ENCODE measurements at regions not wholly inside any gene's neighbourhood (a gene's known extent, or its start where the extent isn't known, plus 50 kb on each side); places are given as distances from the start of the nearest gene placed in this dataset.

DNA sequence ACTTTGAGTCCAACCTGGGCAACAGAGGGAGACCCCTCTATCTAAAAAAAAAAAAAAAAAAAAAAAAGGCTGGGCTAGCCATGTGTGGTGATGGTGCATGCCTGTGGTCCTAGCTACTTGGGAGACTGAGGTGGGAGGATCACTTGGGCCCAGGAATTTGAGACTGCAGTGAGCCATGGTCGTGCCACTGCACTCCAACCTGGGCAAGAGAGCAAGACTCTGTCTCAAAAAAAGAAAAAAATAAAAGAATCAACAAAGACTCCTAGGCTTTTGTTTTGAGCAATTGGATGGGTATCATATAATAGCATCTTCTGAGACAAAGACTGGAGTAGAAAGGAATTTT is 481.7 kb upstream of the PAPPA start:
- no peak overlapping the region for H3K9ac ChIP-seq (ENCODE audit: low read depth, low read length, poor library complexity, severe bottlenecking)
- no peaks in the 10 kb centered on the region for H3F3A ChIP-seq (ENCODE audit: low read depth)
- H3K4me1 ChIP-seq (ENCODE audit: insufficient read depth, low read length, poor library complexity, severe bottlenecking) = no peaks in the 10 kb centered on the region
- no peaks in the 10 kb centered on the region for H3K9me2 ChIP-seq (replicated peaks; ENCODE audit: low read depth, low read length)
- no peak overlapping the region for H2AFZ ChIP-seq (ENCODE audit: low read length)
- TF ChIP-seq, protein P1, sequence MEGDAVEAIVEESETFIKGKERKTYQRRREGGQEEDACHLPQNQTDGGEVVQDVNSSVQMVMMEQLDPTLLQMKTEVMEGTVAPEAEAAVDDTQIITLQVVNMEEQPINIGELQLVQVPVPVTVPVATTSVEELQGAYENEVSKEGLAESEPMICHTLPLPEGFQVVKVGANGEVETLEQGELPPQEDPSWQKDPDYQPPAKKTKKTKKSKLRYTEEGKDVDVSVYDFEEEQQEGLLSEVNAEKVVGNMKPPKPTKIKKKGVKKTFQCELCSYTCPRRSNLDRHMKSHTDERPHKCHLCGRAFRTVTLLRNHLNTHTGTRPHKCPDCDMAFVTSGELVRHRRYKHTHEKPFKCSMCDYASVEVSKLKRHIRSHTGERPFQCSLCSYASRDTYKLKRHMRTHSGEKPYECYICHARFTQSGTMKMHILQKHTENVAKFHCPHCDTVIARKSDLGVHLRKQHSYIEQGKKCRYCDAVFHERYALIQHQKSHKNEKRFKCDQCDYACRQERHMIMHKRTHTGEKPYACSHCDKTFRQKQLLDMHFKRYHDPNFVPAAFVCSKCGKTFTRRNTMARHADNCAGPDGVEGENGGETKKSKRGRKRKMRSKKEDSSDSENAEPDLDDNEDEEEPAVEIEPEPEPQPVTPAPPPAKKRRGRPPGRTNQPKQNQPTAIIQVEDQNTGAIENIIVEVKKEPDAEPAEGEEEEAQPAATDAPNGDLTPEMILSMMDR (conservative IDR thresholded peaks at IDR 0.05; ENCODE audit: low read length) = no peak
- no peaks in the 10 kb centered on the region; the same call in 1 of the 2 replicates for H3K9me3 ChIP-seq (ENCODE audit: insufficient read depth, low read depth, low read length)
- H3K4me2 ChIP-seq (ENCODE audit: low read depth, low read length, poor library complexity, severe bottlenecking) = no peak overlapping the region
- H3K79me2 ChIP-seq (ENCODE audit: insufficient read depth, low read length) = no peaks in the 10 kb centered on the region
- H3K4me3 ChIP-seq (ENCODE audit: low read length, poor library complexity, severe bottlenecking) = no peak overlapping the region
- H4K20me1 ChIP-seq (ENCODE audit: insufficient read depth, low read length, poor library complexity, severe bottlenecking) = no peaks in the 10 kb centered on the region
- H3K36me3 ChIP-seq (ENCODE audit: insufficient read depth, low read length) = no peaks in the 10 kb centered on the region
- no peaks in the 10 kb centered on the region for H3K27me3 ChIP-seq (ENCODE audit: insufficient read depth, low read length, poor library complexity, severe bottlenecking)

DNA sequence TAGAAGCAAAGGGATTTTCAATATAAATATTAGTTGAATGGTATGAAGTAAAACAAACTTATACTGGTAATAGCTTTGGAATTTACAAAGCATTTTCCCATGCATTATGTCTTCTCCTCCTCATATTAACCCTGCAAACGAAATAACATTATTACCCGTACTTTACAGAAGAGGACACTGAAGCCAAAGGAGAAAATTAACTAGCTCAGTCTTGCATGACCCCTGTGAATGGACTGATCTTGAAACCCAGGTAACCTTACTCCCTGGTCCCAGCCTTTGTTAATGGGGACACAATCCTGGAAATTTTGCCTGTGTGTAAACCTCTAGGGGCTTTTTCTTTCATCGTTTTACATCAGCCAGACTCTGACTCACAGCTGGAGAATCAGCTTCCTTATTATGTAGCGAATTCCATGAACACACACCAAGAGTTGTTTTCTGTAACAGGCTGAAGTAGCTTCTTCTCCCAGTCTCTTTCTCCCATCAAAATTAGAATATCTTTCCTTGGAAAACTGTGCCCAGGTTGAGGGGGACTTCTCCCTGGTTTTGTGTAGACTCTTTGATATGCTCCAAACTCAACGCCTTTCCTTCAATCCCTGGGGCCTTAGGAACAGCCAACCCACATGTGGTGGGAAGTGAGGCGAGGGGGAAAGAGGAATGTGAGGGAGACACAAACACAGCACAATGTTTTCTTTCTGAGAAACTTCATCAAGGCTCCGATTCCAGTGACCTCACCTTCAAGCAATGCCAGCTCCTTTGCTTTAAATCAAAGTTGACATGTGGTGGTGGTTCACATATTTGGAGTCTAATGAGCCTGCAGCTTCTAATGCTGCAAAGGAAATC is 480.9 kb upstream of the PAPPA start:
- TF ChIP-seq, protein P1 (conservative IDR thresholded peaks at IDR 0.05; ENCODE audit: low read length) = no peak
- no peak for TF ChIP-seq EZH2phosphoT487 (IDR thresholded peaks at IDR 0.05; ENCODE audit: borderline replicate concordance)
- no peaks in the 10 kb centered on the region for H3K4me1 ChIP-seq (ENCODE audit: insufficient read depth, low read length, poor library complexity, severe bottlenecking)
- H3K9ac ChIP-seq (ENCODE audit: low read depth, low read length, poor library complexity, severe bottlenecking) = no peak overlapping the region
- H3K27me3 ChIP-seq (ENCODE audit: insufficient read depth, low read length, poor library complexity, severe bottlenecking) = no peaks in the 10 kb centered on the region
- H2AFZ ChIP-seq (ENCODE audit: low read length) = no peak overlapping the region
- no peak overlapping the region for H3K4me2 ChIP-seq (ENCODE audit: low read depth, low read length, poor library complexity, severe bottlenecking)
- H3F3A ChIP-seq (ENCODE audit: low read depth) = no peaks in the 10 kb centered on the region
- no peaks in the 10 kb centered on the region for H4K20me1 ChIP-seq (ENCODE audit: insufficient read depth, low read length, poor library complexity, severe bottlenecking)
- no peaks in the 10 kb centered on the region for H3K36me3 ChIP-seq (ENCODE audit: insufficient read depth, low read length)
- no peaks in the 10 kb centered on the region; the same call in 1 of the 2 replicates for H3K9me3 ChIP-seq (ENCODE audit: insufficient read depth, low read depth, low read length)
- no peak overlapping the region for H3K4me3 ChIP-seq (ENCODE audit: low read length, poor library complexity, severe bottlenecking)
- H3K79me2 ChIP-seq (ENCODE audit: insufficient read depth, low read length) = no peaks in the 10 kb centered on the region
- H3K9me2 ChIP-seq (replicated peaks; ENCODE audit: low read depth, low read length) = no peaks in the 10 kb centered on the region

DNA sequence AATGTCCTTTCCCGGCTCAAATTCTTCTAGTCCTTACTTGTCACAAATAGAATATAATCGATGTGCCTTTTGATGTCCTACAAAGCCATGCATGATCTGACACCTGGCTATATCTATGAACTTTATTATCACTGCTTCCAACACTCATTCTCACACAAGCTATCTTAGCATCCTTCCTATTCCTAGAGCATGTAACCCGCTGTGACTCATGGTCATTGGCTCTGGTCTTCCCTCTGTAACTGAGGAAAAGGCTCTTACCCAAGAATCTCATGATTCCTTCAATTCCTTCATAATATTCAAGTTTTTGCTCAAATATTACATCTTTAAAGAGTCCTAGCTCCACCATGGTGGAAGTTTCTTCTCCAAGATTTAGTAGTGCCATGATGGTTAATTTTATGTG is 480.0 kb upstream of the PAPPA start:
- Histone ChIP-seq H3K4me1 (ENCODE audit: insufficient read depth, low read length, poor library complexity, severe bottlenecking) (no peaks in the 10 kb centered on the region), H3K4me2 (ENCODE audit: low read depth, low read length, poor library complexity, severe bottlenecking) (no peak overlapping the region), H3K36me3 (ENCODE audit: insufficient read depth, low read length) (no peaks in the 10 kb centered on the region), H4K20me1 (ENCODE audit: insufficient read depth, low read length, poor library complexity, severe bottlenecking) (no peaks in the 10 kb centered on the region), H3K4me3 (ENCODE audit: low read length, poor library complexity, severe bottlenecking) (no peak overlapping the region), H3K9me2 (replicated peaks; ENCODE audit: low read depth, low read length) (no peaks in the 10 kb centered on the region), H3K27me3 (ENCODE audit: insufficient read depth, low read length, poor library complexity, severe bottlenecking) (no peaks in the 10 kb centered on the region), H3K9ac (ENCODE audit: low read depth, low read length, poor library complexity, severe bottlenecking) (no peak overlapping the region), H3K79me2 (ENCODE audit: insufficient read depth, low read length) (no peaks in the 10 kb centered on the region), H3K9me3 (ENCODE audit: insufficient read depth, low read depth, low read length) (no peaks in the 10 kb centered on the region; the same call in 1 of the 2 replicates), H2AFZ (ENCODE audit: low read length) (no peak overlapping the region), H3F3A (ENCODE audit: low read depth) (no peaks in the 10 kb centered on the region)
- TF ChIP-seq EZH2phosphoT487 (IDR thresholded peaks at IDR 0.05; ENCODE audit: borderline replicate concordance) = no peak
- TF ChIP-seq, protein P1 (conservative IDR thresholded peaks at IDR 0.05; ENCODE audit: low read length) = no peak

Measured in Loucy (cell line).